Astrocyte (in vitro differentiated cells and primary cell): ENCODE measurements at regions not wholly inside any gene's neighbourhood (a gene's known extent, or its start where the extent isn't known, plus 50 kb on each side); places are given as distances from the start of the nearest gene placed in this dataset.

Experiments used
- DNase-seq: peaks from one replicate; pipeline ENCODE4 v3.0.0-alpha.2; 2010; ENCODE audit warnings: low read depth
- FAIRE-seq: peaks from 2 replicates; lab custom pipeline; 2011; peaks lifted over from hg19 to GRCh38; lab: Jason Lieb, UNC
- H2AFZ ChIP-seq: 2 replicates; pipeline ENCODE4 v1.6.0; 2012; ENCODE audit warnings: low read depth, low read length, inconsistent platforms
- H3K27ac ChIP-seq: 2 replicates; pipeline ENCODE4 v1.5.1; 2011; ENCODE audit warnings: low read depth, low read length, inconsistent platforms
- H3K27me3 ChIP-seq: 2 replicates; pipeline ENCODE4 v1.6.0; 2011; ENCODE audit warnings: low read length, inconsistent platforms; ENCODE audit not compliant: insufficient read depth
- H3K36me3 ChIP-seq: 2 replicates; pipeline ENCODE4 v1.5.1; 2011; ENCODE audit warnings: low read length, inconsistent platforms; ENCODE audit not compliant: insufficient read depth
- H3K4me1 ChIP-seq: 2 replicates; pipeline ENCODE4 v1.5.1; 2011; ENCODE audit warnings: low read length, inconsistent platforms; ENCODE audit not compliant: insufficient read depth
- H3K4me2 ChIP-seq: 2 replicates; pipeline ENCODE4 v1.6.0; 2012; ENCODE audit warnings: low read length, inconsistent platforms
- H3K4me3 ChIP-seq: 2 replicates; pipeline ENCODE4 v1.5.1; 2011; ENCODE audit warnings: low read depth, mild to moderate bottlenecking, low read length, inconsistent platforms; ENCODE audit not compliant: insufficient read depth
- H3K79me2 ChIP-seq: 2 replicates; pipeline ENCODE4 v1.6.0; 2012; ENCODE audit warnings: mild to moderate bottlenecking, low read length, inconsistent platforms; ENCODE audit not compliant: insufficient read depth
- H3K9ac ChIP-seq: 2 replicates; pipeline ENCODE4 v1.6.0; 2012; ENCODE audit warnings: mild to moderate bottlenecking, low read length, inconsistent platforms
- H3K9me3 ChIP-seq: 2 replicates; pipeline ENCODE4 v1.5.1; 2012; ENCODE audit warnings: low read depth, mild to moderate bottlenecking, low read length, inconsistent platforms; ENCODE audit not compliant: insufficient read depth
- H4K20me1 ChIP-seq: 2 replicates; pipeline ENCODE4 v1.6.0; 2012; ENCODE audit warnings: low read length, inconsistent platforms; ENCODE audit not compliant: insufficient read depth
- H3K27ac Mint-ChIP-seq: one replicate; pipeline ENCODE4 v1.8.0; 2021; ENCODE audit warnings: mild to moderate bottlenecking, mixed read lengths; ENCODE audit not compliant: unreplicated experiment
- H3K27me3 Mint-ChIP-seq: one replicate; pipeline ENCODE4 v1.8.0; 2021; ENCODE audit warnings: low read depth, mixed read lengths; ENCODE audit not compliant: unreplicated experiment
- H3K36me3 Mint-ChIP-seq: one replicate; pipeline ENCODE4 v1.8.0; 2021; ENCODE audit warnings: low read depth, mixed read lengths; ENCODE audit not compliant: unreplicated experiment
- H3K4me1 Mint-ChIP-seq: one replicate; pipeline ENCODE4 v1.8.0; 2021; ENCODE audit warnings: low read depth, mixed read lengths; ENCODE audit not compliant: unreplicated experiment
- H3K4me3 Mint-ChIP-seq: one replicate; pipeline ENCODE4 v1.8.0; 2021; ENCODE audit warnings: mild to moderate bottlenecking, moderate library complexity, mixed read lengths; ENCODE audit not compliant: unreplicated experiment
- H3K9me3 Mint-ChIP-seq: one replicate; pipeline ENCODE4 v1.8.0; 2021; ENCODE audit warnings: mild to moderate bottlenecking, mixed read lengths; ENCODE audit not compliant: unreplicated experiment
- EZH2 ChIP-seq: IDR thresholded peaks from 2 replicates; pipeline ENCODE4 v1.6.1; 2012; ENCODE audit warnings: mild to moderate bottlenecking, low read length, inconsistent platforms; ENCODE audit not compliant: insufficient read depth
- TF ChIP-seq, protein P1 (sequence below): IDR thresholded peaks from 2 replicates; pipeline ENCODE4 v1.5.1; 2011; ENCODE audit warnings: low read depth, mild to moderate bottlenecking, inconsistent platforms, low read length, moderate library complexity; ENCODE audit not compliant: insufficient read depth

DNA sequence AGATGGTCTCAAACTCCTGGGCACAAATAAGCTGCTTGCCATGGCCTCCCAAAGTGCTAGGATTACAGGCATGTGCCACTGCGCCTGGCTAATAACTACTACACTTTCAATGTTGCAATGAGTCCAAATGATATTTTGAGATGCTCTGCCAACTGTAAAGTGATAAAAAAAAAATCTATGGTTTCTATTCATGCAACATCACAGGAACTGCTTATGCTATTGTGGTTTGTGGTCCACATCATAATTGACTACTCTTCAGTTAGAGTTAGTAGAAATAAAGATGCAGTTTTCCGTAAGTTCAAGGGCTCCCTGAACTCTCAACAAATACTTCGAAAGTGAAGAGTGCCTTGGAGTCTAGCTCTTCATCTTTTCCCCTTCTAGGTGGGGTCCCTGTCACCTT, 239.4 kb downstream of the C12orf75 start:
- H3K9me3 Mint-ChIP-seq = peaks cover 2% of the 10 kb centered on the region
- H3K36me3 Mint-ChIP-seq = peaks cover 2% of the 10 kb centered on the region
- H3K27ac ChIP-seq = no peak overlapping the region
- no peaks in the 10 kb centered on the region for H3K36me3 ChIP-seq
- H3K4me2 ChIP-seq = no peak overlapping the region
- no peak overlapping the region for H3K27ac Mint-ChIP-seq
- FAIRE-seq = no peak
- no peak overlapping the region for H3K9ac ChIP-seq
- H3K4me3 ChIP-seq = no peak overlapping the region
- TF ChIP-seq, protein P1, sequence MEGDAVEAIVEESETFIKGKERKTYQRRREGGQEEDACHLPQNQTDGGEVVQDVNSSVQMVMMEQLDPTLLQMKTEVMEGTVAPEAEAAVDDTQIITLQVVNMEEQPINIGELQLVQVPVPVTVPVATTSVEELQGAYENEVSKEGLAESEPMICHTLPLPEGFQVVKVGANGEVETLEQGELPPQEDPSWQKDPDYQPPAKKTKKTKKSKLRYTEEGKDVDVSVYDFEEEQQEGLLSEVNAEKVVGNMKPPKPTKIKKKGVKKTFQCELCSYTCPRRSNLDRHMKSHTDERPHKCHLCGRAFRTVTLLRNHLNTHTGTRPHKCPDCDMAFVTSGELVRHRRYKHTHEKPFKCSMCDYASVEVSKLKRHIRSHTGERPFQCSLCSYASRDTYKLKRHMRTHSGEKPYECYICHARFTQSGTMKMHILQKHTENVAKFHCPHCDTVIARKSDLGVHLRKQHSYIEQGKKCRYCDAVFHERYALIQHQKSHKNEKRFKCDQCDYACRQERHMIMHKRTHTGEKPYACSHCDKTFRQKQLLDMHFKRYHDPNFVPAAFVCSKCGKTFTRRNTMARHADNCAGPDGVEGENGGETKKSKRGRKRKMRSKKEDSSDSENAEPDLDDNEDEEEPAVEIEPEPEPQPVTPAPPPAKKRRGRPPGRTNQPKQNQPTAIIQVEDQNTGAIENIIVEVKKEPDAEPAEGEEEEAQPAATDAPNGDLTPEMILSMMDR = no peak
- TF ChIP-seq EZH2 = no peak
- DNase-seq = no peak
- no peaks in the 10 kb centered on the region for H3K9me3 ChIP-seq
- no peaks in the 10 kb centered on the region for H3K4me1 Mint-ChIP-seq
- no peaks in the 10 kb centered on the region for H4K20me1 ChIP-seq
- H3K27me3 ChIP-seq = no peaks in the 10 kb centered on the region
- H3K27me3 Mint-ChIP-seq = peaks cover 4% of the 10 kb centered on the region
- H3K79me2 ChIP-seq = no peaks in the 10 kb centered on the region
- no peaks in the 10 kb centered on the region for H3K4me1 ChIP-seq
- no peak overlapping the region for H3K4me3 Mint-ChIP-seq
- no peak overlapping the region for H2AFZ ChIP-seq

DNA sequence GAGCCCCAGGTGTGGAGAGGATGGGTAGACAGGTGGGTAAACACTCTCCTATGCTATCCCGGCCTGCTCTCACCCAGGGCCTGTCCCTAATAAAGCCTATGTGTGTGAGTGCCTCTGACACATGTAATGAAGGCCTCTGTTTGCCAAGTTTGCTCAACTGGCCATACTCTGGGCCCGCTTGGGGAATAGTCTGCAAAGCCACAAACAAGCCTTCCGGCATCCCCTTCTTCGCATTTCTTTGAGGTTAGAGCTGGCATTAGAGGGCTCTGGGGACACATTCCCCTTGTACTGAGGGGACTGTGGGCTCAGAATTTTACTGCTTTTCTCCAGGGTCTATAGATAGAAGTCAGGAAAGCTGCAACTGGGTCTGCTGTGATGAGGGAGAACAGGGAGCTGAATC, 240.5 kb downstream of the C12orf75 start:
- TF ChIP-seq EZH2 = no peak
- TF ChIP-seq, protein P1 = no peak
- no peak overlapping the region for H3K27ac ChIP-seq
- H2AFZ ChIP-seq = no peak overlapping the region
- FAIRE-seq (no peak), DNase-seq (no peak)
- no peaks in the 10 kb centered on the region for H3K4me1 Mint-ChIP-seq
- H3K4me2 ChIP-seq = no peak overlapping the region
- no peak overlapping the region for H3K4me3 Mint-ChIP-seq
- H3K36me3 ChIP-seq = no peaks in the 10 kb centered on the region
- H3K9me3 ChIP-seq = no peaks in the 10 kb centered on the region
- H3K9ac ChIP-seq = no peak overlapping the region
- peaks cover 2% of the 10 kb centered on the region for H3K36me3 Mint-ChIP-seq
- no peak overlapping the region for H3K4me3 ChIP-seq
- H3K27me3 ChIP-seq = no peaks in the 10 kb centered on the region
- H3K79me2 ChIP-seq = no peaks in the 10 kb centered on the region
- H3K4me1 ChIP-seq = no peaks in the 10 kb centered on the region
- H3K27me3 Mint-ChIP-seq = peaks cover 4% of the 10 kb centered on the region
- no peak overlapping the region for H3K27ac Mint-ChIP-seq
- H3K9me3 Mint-ChIP-seq = no peaks in the 10 kb centered on the region
- no peaks in the 10 kb centered on the region for H4K20me1 ChIP-seq

DNA sequence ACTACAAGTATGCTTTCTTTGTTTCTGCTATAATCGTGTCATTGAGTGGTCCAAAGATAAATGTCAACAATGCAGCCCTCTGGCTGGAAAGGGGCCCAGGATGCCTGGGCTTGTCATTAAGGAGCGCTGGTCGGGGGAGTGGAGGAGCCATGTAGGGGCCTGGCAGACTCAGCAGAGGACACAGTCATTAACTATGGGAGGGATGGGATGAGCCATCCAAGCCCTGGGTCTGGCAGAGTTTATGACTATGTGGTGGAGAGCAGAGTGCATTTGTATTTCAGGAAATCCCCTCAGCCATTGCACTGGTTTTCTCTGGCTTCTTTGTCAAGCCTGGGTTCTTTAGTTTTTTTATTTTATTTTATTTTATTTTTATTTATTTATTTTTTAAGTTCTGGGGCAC, 243.1 kb downstream of the C12orf75 start:
- Histone ChIP-seq H3K4me2 (no peak overlapping the region), H3K27ac (no peak overlapping the region), H3K9me3 (no peaks in the 10 kb centered on the region), H3K4me3 (no peak overlapping the region), H3K27me3 (no peaks in the 10 kb centered on the region), H3K36me3 (no peaks in the 10 kb centered on the region), H3K79me2 (no peaks in the 10 kb centered on the region), H3K9ac (no peak overlapping the region), H2AFZ (no peak overlapping the region), H3K4me1 (no peaks in the 10 kb centered on the region), H4K20me1 (no peaks in the 10 kb centered on the region)
- FAIRE-seq (no peak), DNase-seq (no peak)
- H3K27me3 Mint-ChIP-seq = peaks cover 4% of the 10 kb centered on the region
- H3K4me3 Mint-ChIP-seq = no peak overlapping the region
- H3K27ac Mint-ChIP-seq = no peak overlapping the region
- TF ChIP-seq, protein P1 = no peak
- no peak for TF ChIP-seq EZH2
- H3K36me3 Mint-ChIP-seq = peaks cover 2% of the 10 kb centered on the region
- no peaks in the 10 kb centered on the region for H3K9me3 Mint-ChIP-seq
- H3K4me1 Mint-ChIP-seq = peaks cover 1% of the 10 kb centered on the region
